ENCODE measurements at regions not wholly inside any gene's neighbourhood (a gene's known extent, or its start where the extent isn't known, plus 50 kb on each side); places are given as distances from the start of the nearest gene placed in this dataset.

DNA sequence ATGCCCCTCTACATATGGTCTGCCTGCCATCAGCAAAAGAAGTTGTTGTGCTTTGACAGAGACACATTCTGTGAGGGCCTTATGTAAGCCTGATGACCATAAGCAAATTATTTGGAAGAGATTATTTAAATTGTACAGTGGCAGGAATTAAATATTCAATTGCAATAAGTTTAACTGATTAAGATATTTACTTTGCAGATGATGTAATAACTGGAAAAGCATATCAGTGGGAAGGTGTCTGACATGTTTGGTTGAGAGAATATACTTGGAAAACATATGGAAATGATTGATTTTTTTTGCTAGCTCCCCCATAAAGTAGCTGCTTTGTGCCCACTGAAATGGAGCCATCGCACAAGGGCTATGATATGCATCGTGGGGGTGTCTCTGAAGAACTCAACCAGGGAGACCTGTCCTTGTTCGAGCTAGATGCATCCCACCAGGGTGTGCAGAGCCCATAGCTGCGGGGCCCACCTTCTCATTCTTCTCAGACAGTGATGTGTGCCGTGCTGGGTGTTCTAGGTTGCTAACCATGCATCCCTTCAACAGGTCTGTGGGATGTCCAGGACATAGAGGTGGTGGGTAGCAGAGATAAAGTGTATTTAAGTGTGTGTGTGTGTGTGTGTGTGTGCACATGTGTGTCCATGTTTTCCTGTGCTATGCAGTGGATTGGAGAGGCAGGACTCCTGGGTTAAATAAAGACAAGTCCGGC lies 90.4 kb upstream of the PARD3B start:
- Histone ChIP-seq H4K20me1 (ENCODE audit: control insufficient read depth, insufficient read depth, insufficient read length) (no peaks in the 10 kb centered on the region), H3K4me2 (ENCODE audit: insufficient read depth, insufficient read length, low read length) (no peak overlapping the region), H2BK20ac (ENCODE audit: low read depth, low read length, poor library complexity, severe bottlenecking) (no peak overlapping the region), H2BK15ac (ENCODE audit: low read depth, low read length) (no peak overlapping the region), H3T11ph (ENCODE audit: low read length) (no peak overlapping the region), H4K8ac (replicated peaks; ENCODE audit: insufficient read length, low read depth, low read length) (no peak overlapping the region), H3K9ac (ENCODE audit: extremely low read depth, insufficient read length, low read length) (no peak overlapping the region), H3K56ac (ENCODE audit: insufficient read length, low read depth, low read length) (no peak overlapping the region), H3K4me1 (ENCODE audit: insufficient read depth, low read length) (no peaks in the 10 kb centered on the region; the same call in 1 of the 2 replicates), H3K23ac (ENCODE audit: insufficient read length, low read depth, low read length) (no peak overlapping the region), H3K79me1 (ENCODE audit: insufficient read depth, low read depth, low read length, poor library complexity, severe bottlenecking) (no peaks in the 10 kb centered on the region), H3K79me2 (ENCODE audit: insufficient read depth, low read length) (no peaks in the 10 kb centered on the region), H3K9me3 (ENCODE audit: control insufficient read depth, low read depth, low read length) (no peaks in the 10 kb centered on the region), H3K18ac (ENCODE audit: insufficient read length, low read depth, low read length) (no peak overlapping the region), H3K27me3 (ENCODE audit: insufficient read depth, low read length) (no peaks in the 10 kb centered on the region), H4K5ac (ENCODE audit: insufficient read length, low read depth, low read length) (no peak overlapping the region), H2BK5ac (ENCODE audit: insufficient read length, low read length) (no peak overlapping the region), H2BK12ac (ENCODE audit: insufficient read length, low read depth, low read length) (no peak overlapping the region), H3K4ac (ENCODE audit: low read depth, low read length) (no peak overlapping the region), H4K91ac (ENCODE audit: insufficient read length, low read depth, low read length) (no peak overlapping the region), H2BK120ac (ENCODE audit: low read depth, low read length, poor library complexity, severe bottlenecking) (no peak overlapping the region), H3K23me2 (ENCODE audit: insufficient read length, low read depth, low read length, poor library complexity, severe bottlenecking) (no peaks in the 10 kb centered on the region), H2AK5ac (ENCODE audit: insufficient read length, low read length) (no peak overlapping the region), H3K27ac (ENCODE audit: insufficient read length, low read depth, low read length) (no peak overlapping the region), H2AFZ (ENCODE audit: low read length) (no peak overlapping the region), H3K14ac (ENCODE audit: insufficient read depth, low read length) (no peak overlapping the region)
- TF ChIP-seq, protein P1, sequence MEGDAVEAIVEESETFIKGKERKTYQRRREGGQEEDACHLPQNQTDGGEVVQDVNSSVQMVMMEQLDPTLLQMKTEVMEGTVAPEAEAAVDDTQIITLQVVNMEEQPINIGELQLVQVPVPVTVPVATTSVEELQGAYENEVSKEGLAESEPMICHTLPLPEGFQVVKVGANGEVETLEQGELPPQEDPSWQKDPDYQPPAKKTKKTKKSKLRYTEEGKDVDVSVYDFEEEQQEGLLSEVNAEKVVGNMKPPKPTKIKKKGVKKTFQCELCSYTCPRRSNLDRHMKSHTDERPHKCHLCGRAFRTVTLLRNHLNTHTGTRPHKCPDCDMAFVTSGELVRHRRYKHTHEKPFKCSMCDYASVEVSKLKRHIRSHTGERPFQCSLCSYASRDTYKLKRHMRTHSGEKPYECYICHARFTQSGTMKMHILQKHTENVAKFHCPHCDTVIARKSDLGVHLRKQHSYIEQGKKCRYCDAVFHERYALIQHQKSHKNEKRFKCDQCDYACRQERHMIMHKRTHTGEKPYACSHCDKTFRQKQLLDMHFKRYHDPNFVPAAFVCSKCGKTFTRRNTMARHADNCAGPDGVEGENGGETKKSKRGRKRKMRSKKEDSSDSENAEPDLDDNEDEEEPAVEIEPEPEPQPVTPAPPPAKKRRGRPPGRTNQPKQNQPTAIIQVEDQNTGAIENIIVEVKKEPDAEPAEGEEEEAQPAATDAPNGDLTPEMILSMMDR (conservative IDR thresholded peaks at IDR 0.05), result no peak
- DNase-seq, result no peak
- WGBS (ENCODE audit: extremely low coverage, insufficient read length, low lambda C conversion rate), result no CpG with 5 or more reads among the region's 6 CpGs
- Mint-ChIP-seq H3K9me3 (no peaks in the 10 kb centered on the region), H3K4me3 (no peak overlapping the region), H3K27me3 (ENCODE audit: low read depth) (no peaks in the 10 kb centered on the region; the same call in 1 of the 2 replicates), H3K27ac (no peak overlapping the region), H3K4me1 (peaks cover 5 to 9% of the 10 kb centered on the region in 2 experiments; a peak in 2 of 4 replicates), H3K36me3 (ENCODE audit: insufficient read depth in 1 of 3, low read depth in 3 of 3) (no peaks in the 10 kb centered on the region)

Data from H9 (cell line).